ENCODE measurements at regions not wholly inside any gene's neighbourhood (a gene's known extent, or its start where the extent isn't known, plus 50 kb on each side); places are given as distances from the start of the nearest gene placed in this dataset.
"Not testable (repeated sequence)": the region's sequence is repeated elsewhere in the genome, so short reads cannot be mapped to it uniquely, and the experiment has no call there.

DNA sequence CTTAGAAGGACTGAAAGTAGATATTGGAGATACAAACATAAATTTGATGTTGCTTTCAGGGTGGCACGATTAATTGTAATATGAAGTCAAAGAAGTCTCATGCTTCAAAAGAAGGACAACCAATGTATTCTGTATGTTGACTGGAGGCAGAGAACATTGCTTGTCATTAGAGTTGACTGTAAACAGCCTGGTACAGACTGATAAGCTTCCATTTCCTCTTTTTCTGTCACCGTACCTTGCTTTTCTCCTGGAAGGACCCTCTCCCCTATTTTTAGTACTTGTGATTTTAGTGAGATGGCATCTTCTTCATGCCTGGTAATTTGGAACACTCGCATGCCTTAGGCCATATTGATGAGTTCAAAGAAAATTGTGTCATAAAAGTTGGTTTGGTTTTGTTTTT, 809.4 kb downstream of the PRELID2 start:
- no peaks in the 10 kb centered on the region for H3K36me3 Mint-ChIP-seq (ENCODE audit: low read depth)
- intact Hi-C loops (cut with micrococcal nuclease) = no loop called here
- DNase-seq (ENCODE audit: low spot score) = no peak
- H3K9me3 Mint-ChIP-seq = peaks cover 7% of the 10 kb centered on the region
- H3K27me3 Mint-ChIP-seq (ENCODE audit: low read depth) = no peaks in the 10 kb centered on the region
- H3K4me3 Mint-ChIP-seq (ENCODE audit: low read depth) = no peak overlapping the region
- no peak overlapping the region for H3K27ac Mint-ChIP-seq
- no peaks in the 10 kb centered on the region for H3K4me1 Mint-ChIP-seq (ENCODE audit: low read depth)

DNA sequence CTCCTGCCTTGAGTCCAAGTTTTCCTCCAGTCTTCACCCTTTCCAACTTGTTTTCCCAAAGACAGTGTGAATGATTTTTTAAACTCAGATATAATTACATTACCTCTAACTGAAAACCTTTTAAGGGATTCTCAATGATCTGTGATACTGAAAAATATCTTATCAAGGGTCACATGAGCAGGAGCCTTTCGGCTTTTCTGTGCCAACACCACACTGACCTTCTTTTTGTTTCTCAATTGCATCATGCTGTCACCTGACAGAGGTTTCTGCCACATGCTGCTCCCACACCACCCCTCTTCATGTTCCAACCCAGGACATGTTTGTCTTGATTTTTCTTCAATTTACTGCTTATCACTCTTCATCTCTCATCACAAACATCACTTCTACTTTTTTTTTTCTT, 820.0 kb downstream of the PRELID2 start:
- intact Hi-C loops (cut with micrococcal nuclease) = no loop called here
- no peaks in the 10 kb centered on the region for H3K36me3 Mint-ChIP-seq (ENCODE audit: low read depth)
- H3K4me1 Mint-ChIP-seq (ENCODE audit: low read depth) = no peaks in the 10 kb centered on the region
- H3K9me3 Mint-ChIP-seq = no peaks in the 10 kb centered on the region
- no peak for DNase-seq (ENCODE audit: low spot score)
- H3K27me3 Mint-ChIP-seq (ENCODE audit: low read depth) = no peaks in the 10 kb centered on the region
- H3K4me3 Mint-ChIP-seq (ENCODE audit: low read depth) = no peak overlapping the region
- H3K27ac Mint-ChIP-seq = no peak overlapping the region

DNA sequence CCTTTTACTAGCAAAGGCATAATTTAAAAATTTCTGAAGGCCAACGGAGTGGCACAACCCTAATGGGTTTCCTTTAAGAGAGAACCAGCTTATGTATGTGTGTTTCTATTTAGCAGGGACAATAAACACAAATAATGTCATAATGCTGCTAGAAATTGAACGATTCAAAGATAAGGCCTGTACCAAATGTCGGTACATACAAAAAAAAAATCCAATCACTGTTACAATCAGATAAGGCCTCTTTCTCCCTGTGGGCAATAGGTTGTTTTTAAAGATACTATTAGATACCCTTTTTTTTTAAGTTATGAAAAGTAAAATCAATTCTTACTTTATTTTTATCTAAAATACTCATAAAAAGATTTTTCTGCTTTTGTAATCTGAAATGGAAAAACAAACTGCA, 821.0 kb downstream of the PRELID2 start:
- no peaks in the 10 kb centered on the region for H3K9me3 Mint-ChIP-seq
- no peaks in the 10 kb centered on the region for H3K36me3 Mint-ChIP-seq (ENCODE audit: low read depth)

DNA sequence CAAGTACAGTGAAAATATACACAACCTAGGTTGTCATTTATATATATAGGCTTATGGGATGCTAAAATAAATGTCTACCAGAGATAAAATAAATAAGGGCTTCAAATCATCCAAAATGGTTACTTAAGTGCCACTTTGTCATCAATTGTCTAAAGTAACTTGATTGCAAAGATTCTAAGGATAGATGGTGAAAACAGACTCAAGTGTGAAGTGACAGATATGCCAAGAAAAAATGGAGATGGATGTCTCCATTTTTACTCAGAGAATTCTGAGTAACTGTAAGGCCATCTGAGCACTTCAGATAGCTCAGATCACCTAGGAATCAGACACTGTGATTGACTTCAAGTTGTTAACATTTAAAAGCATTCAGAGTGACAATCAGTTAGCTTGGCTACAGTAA, 824.3 kb downstream of the PRELID2 start:
- Mint-ChIP-seq H3K9me3 (peaks cover 4% of the 10 kb centered on the region), H3K4me1 (ENCODE audit: low read depth) (no peaks in the 10 kb centered on the region), H3K27me3 (ENCODE audit: low read depth) (no peaks in the 10 kb centered on the region), H3K4me3 (ENCODE audit: low read depth) (no peak overlapping the region), H3K36me3 (ENCODE audit: low read depth) (no peaks in the 10 kb centered on the region), H3K27ac (no peak overlapping the region)
- intact Hi-C loops (cut with micrococcal nuclease) = no loop called here
- no peak for DNase-seq (ENCODE audit: low spot score)

More for the DNA sequence above, 821.0 kb downstream of the PRELID2 start:
- no peaks in the 10 kb centered on the region for H3K4me1 Mint-ChIP-seq (ENCODE audit: low read depth)
- no peak overlapping the region for H3K4me3 Mint-ChIP-seq (ENCODE audit: low read depth)
- H3K27ac Mint-ChIP-seq = no peak overlapping the region
- no peaks in the 10 kb centered on the region for H3K27me3 Mint-ChIP-seq (ENCODE audit: low read depth)
- DNase-seq (ENCODE audit: low spot score) = no peak
- intact Hi-C loops (cut with micrococcal nuclease) = no loop called here

DNA sequence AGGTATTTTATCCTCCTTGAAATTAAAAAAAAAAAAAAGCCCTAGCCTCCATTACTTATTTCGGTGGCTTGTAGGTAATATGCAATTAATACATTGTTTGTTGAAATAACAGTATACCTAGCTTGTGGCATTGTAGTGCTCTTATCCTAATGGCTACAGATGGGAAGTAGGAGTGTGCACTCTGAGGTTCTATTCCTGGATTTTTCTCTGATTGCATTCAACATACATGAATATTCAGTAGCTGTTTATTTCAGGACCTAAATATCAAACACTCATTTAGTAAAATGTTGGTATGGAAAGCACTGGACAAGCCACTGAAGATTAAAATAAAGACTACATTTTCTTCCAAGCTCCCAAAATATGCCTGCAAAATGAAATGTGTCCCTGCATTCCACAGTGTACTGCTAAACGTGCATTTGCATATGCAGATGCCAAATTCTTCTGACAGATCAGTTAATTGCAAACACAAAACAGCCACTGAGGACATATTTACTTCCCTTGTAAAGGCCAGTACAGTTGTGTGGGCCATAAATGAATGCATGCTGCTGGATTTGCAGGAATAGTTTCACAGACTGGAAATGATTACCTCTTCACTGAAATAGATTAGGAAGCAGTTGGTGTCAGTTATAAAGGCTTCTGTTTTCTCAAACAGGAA, 826.1 kb downstream of the PRELID2 start:
- H3K27ac Mint-ChIP-seq = no peak overlapping the region
- intact Hi-C loops (cut with micrococcal nuclease) = no loop called here
- H3K4me1 Mint-ChIP-seq (ENCODE audit: low read depth) = no peaks in the 10 kb centered on the region
- H3K9me3 Mint-ChIP-seq = peaks cover 9% of the 10 kb centered on the region
- no peak overlapping the region for H3K4me3 Mint-ChIP-seq (ENCODE audit: low read depth)
- no peaks in the 10 kb centered on the region for H3K27me3 Mint-ChIP-seq (ENCODE audit: low read depth)
- no peak for DNase-seq (ENCODE audit: low spot score)
- no peaks in the 10 kb centered on the region for H3K36me3 Mint-ChIP-seq (ENCODE audit: low read depth)

DNA sequence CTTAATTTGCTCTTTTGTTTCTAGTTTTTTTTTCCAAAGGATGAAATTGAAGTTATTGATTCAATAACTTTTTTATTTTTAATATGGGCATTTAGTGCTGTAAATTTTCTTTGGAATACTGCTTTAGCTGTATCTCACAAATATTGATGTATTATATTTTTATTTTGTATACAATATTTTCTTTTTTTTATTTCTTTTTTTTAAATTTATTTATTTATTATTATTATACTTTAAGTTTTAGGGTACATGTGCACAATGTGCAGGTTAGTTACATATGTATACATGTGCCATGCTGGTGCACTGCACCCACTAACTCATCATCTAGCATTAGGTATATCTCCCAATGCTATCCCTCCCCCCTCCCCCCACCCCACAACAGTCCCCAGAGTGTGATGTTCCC, 823.7 kb downstream of the KCTD16 start:
- DNase-seq (ENCODE audit: low spot score); intact Hi-C loops (cut with micrococcal nuclease); H3K27me3 Mint-ChIP-seq (ENCODE audit: low read depth); H3K36me3 Mint-ChIP-seq (ENCODE audit: low read depth); H3K27ac Mint-ChIP-seq; H3K4me1 Mint-ChIP-seq (ENCODE audit: low read depth); H3K4me3 Mint-ChIP-seq (ENCODE audit: low read depth): not testable (repeated sequence)
- peaks cover 15% of the 10 kb centered on the region for H3K9me3 Mint-ChIP-seq

DNA sequence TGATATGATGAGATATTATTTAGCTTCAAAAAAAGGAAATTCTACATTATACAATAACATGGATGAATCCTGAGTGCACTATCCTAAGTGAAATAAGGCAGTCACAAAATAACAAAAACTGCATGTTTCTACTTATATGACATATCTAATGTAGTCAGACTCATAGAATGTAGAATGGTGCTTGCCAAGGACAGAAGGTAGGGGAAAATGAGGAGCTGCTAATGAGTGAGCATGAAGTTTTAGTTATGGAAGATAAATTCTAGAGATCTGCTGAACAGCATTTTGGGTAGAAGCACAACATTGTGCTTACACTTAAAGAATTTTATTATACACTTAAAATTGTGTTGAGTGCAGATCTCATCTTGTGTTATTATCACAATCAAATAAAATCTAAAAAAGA, 812.4 kb downstream of the KCTD16 start:
- H3K36me3 Mint-ChIP-seq (ENCODE audit: low read depth) = no peaks in the 10 kb centered on the region
- no peak overlapping the region for H3K27ac Mint-ChIP-seq
- DNase-seq (ENCODE audit: low spot score) = no peak
- H3K27me3 Mint-ChIP-seq (ENCODE audit: low read depth) = no peaks in the 10 kb centered on the region
- H3K4me1 Mint-ChIP-seq (ENCODE audit: low read depth) = no peaks in the 10 kb centered on the region
- H3K9me3 Mint-ChIP-seq = peaks cover 11% of the 10 kb centered on the region
- intact Hi-C loops (cut with micrococcal nuclease) = no loop called here
- H3K4me3 Mint-ChIP-seq (ENCODE audit: low read depth) = no peak overlapping the region

DNA sequence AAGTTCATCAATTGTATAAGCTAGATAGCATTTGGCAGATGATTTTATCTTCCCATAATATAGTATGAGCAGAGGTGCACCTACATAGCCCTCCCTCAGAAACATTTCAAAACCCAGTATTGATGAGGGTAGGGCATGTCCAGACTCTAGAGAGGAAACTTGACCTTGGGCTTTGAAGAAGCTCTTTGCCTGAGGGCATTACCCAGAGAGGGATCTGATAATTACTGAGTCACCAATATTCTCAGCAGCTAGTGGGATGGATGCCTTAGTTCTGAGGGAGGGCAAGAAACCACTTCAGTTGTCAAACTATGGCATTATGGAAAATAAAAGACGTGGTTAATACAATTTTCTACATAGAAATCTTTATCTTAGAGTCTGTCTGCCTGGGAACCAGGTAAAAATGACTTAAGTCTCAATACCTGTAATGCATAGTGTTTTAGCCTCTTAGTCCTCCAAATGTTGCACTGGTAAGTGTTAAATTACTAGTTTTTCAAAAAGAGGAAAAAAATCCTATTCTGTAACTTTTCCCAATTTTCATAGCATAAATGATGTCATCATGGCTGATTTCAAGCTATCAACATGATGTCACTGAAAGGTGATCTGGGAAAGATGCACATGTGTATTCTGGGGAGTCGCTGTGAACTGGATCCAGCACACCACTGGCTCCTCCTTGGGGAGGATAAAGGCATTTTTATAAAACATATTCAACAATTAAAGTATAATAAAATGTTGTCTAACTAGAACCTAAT, 809.0 kb downstream of the KCTD16 start:
- intact Hi-C loops (cut with micrococcal nuclease) = no loop called here
- no peak overlapping the region for H3K27ac Mint-ChIP-seq
- H3K27me3 Mint-ChIP-seq (ENCODE audit: low read depth) = no peaks in the 10 kb centered on the region

DNA sequence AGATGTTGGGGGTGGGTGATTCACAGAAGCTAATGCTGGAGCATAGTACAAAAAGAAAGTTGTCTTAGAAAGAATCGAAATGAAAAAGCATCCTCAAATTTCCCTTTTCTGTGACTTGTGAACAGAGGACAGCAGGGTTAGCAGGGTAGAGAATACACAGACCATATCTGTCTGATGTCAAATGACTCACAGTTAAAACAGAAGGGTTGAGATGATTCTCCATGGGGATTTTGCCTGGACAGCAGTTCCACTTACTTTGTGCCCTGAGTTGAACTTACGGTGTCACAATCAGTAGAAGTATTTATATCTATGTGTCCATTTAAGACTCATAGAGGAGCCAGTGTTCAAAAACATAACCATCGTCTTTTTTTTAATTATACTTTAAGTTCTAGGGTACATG, 801.6 kb downstream of the KCTD16 start:
- peaks cover 16% of the 10 kb centered on the region for H3K9me3 Mint-ChIP-seq
- no peak overlapping the region for H3K4me3 Mint-ChIP-seq (ENCODE audit: low read depth)
- no peak for DNase-seq (ENCODE audit: low spot score)
- H3K27me3 Mint-ChIP-seq (ENCODE audit: low read depth) = no peaks in the 10 kb centered on the region
- H3K27ac Mint-ChIP-seq = no peak overlapping the region
- H3K4me1 Mint-ChIP-seq (ENCODE audit: low read depth) = no peaks in the 10 kb centered on the region
- no peaks in the 10 kb centered on the region for H3K36me3 Mint-ChIP-seq (ENCODE audit: low read depth)
- intact Hi-C loops (cut with micrococcal nuclease) = no loop called here

More for the DNA sequence above, 809.0 kb downstream of the KCTD16 start:
- peaks cover 3% of the 10 kb centered on the region for H3K9me3 Mint-ChIP-seq
- H3K36me3 Mint-ChIP-seq (ENCODE audit: low read depth) = no peaks in the 10 kb centered on the region
- H3K4me3 Mint-ChIP-seq (ENCODE audit: low read depth) = no peak overlapping the region
- DNase-seq (ENCODE audit: low spot score) = no peak
- no peaks in the 10 kb centered on the region for H3K4me1 Mint-ChIP-seq (ENCODE audit: low read depth)

DNA sequence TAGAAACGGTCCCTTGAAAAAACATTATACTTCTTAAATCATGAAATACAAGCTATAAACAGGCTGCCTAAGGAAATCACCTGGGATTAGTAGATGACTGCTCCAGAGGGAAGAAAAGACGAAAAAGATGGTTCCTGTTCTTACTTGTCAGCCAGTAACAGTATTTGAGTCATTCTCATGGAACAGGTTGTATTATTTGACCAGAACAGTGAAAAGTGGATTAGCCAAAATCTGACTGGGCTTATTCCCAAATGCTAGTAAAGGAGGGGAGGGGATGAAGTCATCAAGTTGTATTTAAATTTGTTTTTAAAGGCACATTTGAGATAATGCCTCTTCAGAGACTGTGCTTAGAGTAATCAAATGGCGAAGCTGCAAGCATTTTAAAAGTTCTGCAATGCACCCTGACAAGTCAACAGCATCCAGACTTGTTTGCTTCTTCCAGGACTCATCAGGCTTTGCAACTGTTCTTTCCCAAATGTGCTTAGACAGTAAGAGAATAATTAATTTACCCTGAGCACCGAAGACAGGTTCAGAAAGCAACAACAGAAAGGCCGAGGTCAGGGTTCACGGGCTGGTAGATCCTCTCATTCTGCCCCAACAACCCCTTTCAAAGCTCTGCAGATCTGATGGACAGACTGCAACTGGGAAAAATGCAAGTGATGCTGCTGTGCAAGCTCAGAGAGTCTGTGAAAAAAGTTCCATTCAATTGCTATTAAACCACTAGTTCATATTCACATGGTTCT, 800.6 kb downstream of the KCTD16 start:
- Mint-ChIP-seq H3K4me3 (ENCODE audit: low read depth) (no peak overlapping the region), H3K4me1 (ENCODE audit: low read depth) (no peaks in the 10 kb centered on the region), H3K27me3 (ENCODE audit: low read depth) (no peaks in the 10 kb centered on the region), H3K9me3 (peaks cover 19% of the 10 kb centered on the region), H3K36me3 (ENCODE audit: low read depth) (no peaks in the 10 kb centered on the region), H3K27ac (no peak overlapping the region)
- intact Hi-C loops (cut with micrococcal nuclease) = no loop called here
- no peak for DNase-seq (ENCODE audit: low spot score)

DNA sequence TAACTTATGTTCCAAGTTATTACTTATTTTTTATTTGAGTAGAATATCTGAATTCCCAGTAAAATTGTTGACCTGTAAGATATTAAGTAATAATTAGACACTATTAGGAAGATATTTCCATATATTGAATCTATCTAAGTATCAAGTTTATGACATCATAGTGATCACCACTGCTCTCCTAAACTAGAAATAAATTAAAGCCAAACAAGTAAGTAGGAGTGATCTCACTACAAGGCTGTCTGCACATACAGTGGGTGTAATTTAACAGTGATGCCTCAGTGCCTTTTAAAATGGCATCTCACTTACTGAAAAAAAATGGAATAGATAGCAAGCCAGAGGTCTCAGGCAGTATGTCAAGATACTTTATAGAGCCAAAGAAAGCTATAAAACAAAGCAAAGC, 789.6 kb downstream of the KCTD16 start:
- no peaks in the 10 kb centered on the region for H3K27me3 Mint-ChIP-seq (ENCODE audit: low read depth)
- H3K27ac Mint-ChIP-seq = no peak overlapping the region
- intact Hi-C loops (cut with micrococcal nuclease) = no loop called here
- no peaks in the 10 kb centered on the region for H3K36me3 Mint-ChIP-seq (ENCODE audit: low read depth)
- H3K9me3 Mint-ChIP-seq = no peaks in the 10 kb centered on the region
- DNase-seq (ENCODE audit: low spot score) = no peak
- no peaks in the 10 kb centered on the region for H3K4me1 Mint-ChIP-seq (ENCODE audit: low read depth)
- no peak overlapping the region for H3K4me3 Mint-ChIP-seq (ENCODE audit: low read depth)

DNA sequence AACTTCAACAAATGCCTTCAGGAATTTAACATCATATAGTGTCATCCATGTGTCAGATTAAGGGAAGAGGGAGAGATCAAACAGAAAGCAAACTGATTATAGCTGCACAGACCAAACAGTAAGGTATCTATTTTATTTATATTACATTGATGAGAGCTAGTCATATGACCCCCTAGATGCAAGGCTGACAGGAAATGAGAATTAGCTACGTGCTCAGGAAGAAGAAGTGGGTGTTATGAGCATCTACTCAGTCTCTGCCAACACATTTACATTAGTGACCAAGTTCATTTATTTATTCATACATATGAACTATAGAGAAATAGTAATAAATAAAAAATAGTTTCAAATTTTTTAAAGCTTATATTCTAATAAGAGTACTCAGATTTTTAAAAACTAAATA, 787.3 kb downstream of the KCTD16 start:
- DNase-seq (ENCODE audit: low spot score) = no peak
- Mint-ChIP-seq H3K27ac (no peak overlapping the region), H3K4me1 (ENCODE audit: low read depth) (no peaks in the 10 kb centered on the region), H3K36me3 (ENCODE audit: low read depth) (no peaks in the 10 kb centered on the region), H3K27me3 (ENCODE audit: low read depth) (no peaks in the 10 kb centered on the region), H3K9me3 (no peaks in the 10 kb centered on the region), H3K4me3 (ENCODE audit: low read depth) (no peak overlapping the region)
- intact Hi-C loops (cut with micrococcal nuclease) = no loop called here

DNA sequence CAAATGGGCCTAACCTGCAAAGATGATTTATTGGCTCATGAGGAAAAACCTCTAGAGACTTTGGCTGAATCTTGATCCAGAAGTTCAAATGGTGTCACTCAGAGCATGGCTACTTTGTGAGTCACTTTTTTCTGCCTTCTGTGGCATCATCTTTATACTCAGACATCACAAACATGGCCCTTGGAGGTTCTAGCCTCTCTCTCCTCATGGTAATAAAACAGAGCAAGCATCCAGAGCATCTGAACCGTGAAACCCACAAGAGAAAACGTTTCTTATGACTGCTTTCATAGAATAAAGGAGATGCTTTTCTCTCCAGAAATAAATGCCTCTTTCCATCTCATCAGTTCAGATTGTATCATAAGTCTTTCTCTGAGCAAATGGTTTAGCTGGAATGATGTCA, 780.3 kb downstream of the KCTD16 start:
- H3K4me1 Mint-ChIP-seq (ENCODE audit: low read depth) = no peaks in the 10 kb centered on the region
- H3K27me3 Mint-ChIP-seq (ENCODE audit: low read depth) = no peaks in the 10 kb centered on the region
- intact Hi-C loops (cut with micrococcal nuclease) = no loop called here
- H3K36me3 Mint-ChIP-seq (ENCODE audit: low read depth) = no peaks in the 10 kb centered on the region
- no peak overlapping the region for H3K27ac Mint-ChIP-seq
- H3K4me3 Mint-ChIP-seq (ENCODE audit: low read depth) = no peak overlapping the region
- H3K9me3 Mint-ChIP-seq = no peaks in the 10 kb centered on the region
- DNase-seq (ENCODE audit: low spot score) = no peak
